HG03064 (cell line): ENCODE measurements at regions not wholly inside any gene's neighbourhood (a gene's known extent, or its start where the extent isn't known, plus 50 kb on each side); places are given as distances from the start of the nearest gene placed in this dataset.
"Not testable (repeated sequence)": the region's sequence is repeated elsewhere in the genome, so short reads cannot be mapped to it uniquely, and the experiment has no call there.

Experiments
- ATAC-seq: cut with Tn5 transposase; IDR thresholded peaks from one replicate; pipeline ENCODE4 v1.9.1; 2021; ENCODE audit warnings: low read depth; ENCODE audit not compliant: unreplicated experiment

DNA sequence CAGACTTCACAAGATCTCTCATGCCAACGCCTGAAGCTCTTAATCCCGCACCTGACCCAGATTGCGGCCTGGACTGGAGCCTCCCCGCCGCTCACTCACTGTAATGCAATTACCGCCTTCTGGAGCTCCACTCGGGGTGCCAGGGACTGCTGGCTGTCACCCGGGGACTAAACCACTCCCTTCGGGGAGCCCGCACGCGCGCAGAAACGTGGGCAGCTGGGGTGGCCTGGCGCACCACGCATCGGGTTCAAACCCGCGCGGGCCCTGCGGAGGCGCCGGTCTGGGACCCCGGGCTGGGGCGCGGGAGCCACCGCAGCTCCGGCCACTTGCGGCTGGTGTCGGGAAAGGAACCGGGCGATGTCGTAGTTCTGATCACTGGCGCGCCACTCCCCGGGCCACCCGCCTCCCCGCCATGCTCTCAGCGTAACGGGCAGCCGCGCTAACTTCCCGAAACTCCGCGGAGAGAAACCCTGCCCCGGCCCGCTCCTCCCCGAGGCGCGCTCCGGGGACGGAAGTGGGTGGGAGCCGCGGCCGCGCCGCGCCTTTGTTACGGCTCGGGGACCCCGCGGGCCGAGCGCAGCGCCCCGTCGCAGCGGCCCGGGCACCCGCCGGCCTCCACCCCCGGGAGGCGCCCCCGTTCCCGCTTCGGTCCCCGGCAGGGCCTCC, 100.3 kb upstream of the SVIL start:
- ATAC-seq = peak; percentile 49

DNA sequence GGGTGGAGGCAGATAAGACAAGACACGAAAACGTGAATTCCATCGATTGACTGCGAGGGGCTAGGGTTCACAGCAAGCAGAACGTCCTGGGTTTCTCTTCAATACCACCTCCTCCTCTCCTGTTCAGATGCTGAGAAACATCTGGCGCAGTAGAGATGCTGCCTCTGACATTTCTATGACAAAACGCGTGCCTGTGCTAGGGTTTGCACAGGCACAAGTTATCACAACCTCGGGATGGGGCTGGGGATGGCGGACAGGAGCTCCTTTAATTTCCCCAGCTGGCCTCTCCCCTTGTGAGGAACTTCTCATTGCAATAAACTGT, 99.8 kb upstream of the SVIL start:
- no peak for ATAC-seq

DNA sequence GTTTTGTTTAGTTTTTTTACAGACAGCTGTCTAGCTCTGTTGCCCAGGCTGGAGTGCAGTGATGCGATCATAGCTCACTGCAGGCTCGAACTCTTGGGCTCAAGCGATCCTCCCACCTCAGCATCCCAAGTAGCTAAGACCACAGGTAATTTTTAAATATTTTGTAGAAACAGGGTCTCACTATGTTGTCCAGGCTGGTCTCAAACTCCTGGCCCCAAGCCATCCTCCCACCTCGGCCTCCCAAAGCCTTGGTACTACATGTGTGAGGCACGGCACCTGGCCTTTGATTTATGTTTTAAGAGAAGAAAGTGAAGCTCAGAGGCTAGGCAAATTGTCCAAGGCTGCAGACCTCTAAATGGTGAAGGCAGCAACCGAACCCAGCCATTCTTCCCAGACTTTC, 98.6 kb upstream of the SVIL start:
- ATAC-seq = no peak

DNA sequence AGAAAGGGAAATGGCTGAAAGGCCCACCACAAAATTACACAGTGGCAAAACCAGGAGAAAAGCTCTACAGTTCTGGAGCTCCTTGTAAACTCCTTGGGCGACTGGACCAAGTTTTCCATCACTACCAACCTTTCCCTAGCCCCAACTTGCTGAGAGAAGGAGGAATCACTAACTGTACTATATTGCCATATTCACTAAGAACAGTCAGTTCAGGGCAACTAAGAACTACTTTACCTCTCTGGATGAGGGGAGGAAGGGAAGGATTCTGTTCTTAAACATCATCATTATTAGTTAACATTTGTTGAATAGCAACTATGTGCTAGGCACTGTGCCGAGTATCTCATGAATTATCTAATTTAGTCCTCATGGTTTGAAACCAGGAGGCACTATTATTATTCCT, 98.1 kb upstream of the SVIL start:
- no peak for ATAC-seq

DNA sequence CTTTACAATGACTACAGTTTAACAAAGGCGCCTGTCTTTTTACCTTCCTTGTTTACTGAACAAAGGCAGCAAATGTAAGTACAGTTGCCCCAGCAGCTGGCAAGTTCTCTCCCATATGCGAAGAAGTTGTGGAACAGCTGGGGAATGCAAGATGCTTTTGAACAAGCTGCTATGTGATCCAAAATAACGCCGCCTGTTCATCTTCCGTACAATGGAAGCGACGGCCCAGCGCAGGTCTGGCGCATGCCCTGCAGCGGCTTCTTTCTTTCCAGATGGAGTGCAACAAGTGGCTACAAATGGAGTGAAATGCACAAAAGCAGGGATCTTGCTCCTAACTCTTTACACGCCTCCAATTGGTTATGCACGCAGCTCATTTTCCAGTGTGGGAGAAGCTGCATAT, 97.0 kb upstream of the SVIL start:
- ATAC-seq = no peak

DNA sequence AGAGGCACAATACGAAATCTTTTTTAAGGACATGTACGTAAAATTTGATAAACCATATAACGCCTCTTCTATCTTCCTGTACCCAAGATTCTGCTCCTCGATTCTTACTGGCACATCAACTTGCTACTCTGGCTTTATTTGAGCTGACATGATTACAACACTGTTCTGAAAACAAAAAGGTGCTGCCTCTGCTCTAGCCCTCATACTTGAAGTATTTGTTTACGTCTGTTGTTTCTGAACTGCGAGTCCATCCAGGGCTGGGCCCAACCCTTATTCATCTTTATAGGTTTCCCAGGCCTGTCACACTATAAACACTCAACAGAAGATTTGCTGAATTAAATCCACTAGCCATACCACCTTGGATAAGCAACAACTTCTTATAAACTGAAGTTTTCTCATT, 96.2 kb upstream of the SVIL start:
- ATAC-seq = no peak

DNA sequence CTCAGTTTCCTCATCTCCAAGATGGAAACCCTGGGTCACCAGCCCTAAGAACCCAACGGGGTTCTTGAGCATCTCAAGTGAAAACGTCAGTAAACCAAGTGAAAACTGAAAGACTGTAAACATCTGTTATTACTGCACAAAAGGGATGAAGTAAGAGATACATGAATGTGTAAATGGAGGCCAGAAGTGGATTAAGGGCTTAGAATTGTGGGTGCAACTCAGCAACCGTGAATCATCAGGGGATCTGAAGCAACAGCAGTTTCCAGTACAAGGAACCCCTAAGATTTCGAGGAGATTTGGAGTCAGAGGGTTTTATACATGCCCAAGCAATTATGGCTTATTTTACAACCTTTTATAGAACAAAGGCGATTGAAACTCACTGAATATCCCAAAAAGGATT, 95.7 kb upstream of the SVIL start:
- no peak for ATAC-seq

DNA sequence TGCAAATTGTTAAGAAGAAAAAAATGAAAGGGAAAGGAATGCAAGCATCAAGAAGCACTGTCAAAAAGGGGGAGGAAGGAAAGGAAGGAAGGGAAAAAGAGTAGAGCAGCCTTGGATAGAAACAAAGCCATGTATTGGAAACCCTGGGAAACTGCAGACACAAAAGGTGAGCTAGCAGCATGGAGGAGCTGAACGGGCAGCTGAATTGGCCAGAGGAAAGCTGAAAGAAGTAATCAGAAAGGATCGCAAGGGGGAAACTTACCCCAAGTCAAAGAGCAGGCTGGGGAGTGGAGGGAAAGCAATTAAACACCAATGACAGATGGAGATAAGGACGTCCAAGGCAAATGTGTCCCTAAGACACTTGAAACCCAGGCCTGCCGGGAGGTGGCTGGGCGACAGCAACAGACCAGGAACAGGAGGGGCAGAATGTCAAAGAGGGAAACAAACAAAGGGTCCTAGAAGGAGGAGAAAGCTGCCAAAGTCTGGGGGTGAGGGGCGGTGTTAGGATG, 93.8 kb upstream of the SVIL start:
- ATAC-seq = no peak

DNA sequence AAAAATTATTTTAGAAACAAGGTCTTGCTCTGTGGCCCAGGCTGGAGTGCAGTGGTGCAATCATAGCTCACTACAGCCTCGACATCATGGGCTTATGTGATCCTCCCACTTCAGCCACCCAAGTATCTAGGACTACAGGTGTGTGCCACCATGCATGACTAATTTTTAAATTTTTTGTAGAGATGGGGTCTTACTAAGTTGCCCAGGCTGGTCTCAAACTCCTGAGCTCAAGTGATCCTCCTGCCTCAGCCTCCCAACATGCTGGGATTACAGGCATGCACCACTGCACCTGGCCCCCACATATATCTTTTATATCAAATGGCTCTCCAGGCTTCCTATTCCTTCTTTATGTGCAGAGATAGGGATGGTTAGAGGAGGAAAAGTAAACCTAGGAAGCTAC, 91.2 kb upstream of the SVIL start:
- not testable (repeated sequence) for ATAC-seq

DNA sequence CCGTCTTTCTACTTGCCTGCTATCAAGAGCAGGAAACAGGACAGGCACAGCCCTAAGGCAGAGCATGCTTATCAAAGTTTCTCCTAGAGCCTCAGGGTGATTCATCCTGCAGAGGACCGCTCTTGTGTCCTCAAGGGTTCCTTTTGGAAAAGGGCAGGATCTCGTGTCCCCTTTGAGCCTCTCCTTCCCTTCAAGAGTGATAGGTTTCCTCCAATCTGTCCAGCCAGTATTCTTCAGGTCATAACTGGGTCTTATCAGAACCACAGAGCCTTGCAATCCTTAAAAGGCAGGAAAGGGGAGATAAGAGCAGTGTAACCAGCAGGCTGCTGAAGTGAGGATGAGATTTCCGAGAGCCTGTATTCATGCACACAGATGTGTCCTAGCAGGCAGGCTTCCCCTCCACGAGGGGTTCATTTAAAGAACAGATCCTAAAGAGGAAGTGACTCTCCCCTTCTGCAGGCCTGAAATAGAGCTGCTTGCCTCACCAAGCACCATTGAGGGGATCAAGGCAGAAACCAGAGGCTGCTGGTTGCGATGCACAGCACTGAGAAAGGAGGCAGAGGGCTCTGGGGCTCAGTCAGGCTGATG, 90.5 kb upstream of the SVIL start:
- no peak for ATAC-seq

DNA sequence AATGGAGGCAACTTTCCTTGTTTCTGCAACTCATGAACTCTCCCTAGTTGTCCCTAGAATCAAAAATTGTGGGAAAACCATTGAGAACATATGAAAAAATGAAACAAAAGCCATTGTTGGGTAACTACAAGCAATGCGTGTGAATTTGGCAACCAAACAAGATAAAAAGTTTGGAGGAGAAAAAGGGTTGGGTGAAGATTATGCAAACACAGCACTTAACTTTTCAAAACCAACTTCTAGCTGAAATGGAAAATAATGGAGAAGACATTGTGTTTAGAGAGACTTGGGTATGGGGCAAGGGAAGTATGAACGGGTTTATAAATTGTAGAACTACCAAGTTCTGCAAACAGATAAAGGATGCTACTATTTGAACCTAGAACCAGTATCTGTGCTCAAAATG, 89.0 kb upstream of the SVIL start:
- ATAC-seq = no peak

DNA sequence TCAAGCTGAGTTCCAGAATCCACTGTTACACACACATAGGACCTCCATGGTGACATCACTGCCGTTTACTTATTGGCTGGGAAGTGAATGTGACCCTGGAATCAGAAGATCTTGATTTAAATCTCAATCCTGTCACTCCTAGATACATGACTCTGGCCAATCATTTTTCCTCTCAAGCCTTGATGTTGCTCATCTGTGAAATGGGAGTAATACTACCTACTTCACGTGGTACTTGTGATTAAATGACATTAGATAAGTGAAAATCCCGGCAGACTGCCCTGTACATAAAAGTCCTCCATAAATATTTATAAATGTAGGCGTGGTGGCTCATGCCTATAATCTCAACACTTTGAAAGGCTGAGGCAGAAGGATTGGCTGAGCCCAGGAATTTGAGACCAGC, 88.0 kb upstream of the SVIL start:
- no peak for ATAC-seq

DNA sequence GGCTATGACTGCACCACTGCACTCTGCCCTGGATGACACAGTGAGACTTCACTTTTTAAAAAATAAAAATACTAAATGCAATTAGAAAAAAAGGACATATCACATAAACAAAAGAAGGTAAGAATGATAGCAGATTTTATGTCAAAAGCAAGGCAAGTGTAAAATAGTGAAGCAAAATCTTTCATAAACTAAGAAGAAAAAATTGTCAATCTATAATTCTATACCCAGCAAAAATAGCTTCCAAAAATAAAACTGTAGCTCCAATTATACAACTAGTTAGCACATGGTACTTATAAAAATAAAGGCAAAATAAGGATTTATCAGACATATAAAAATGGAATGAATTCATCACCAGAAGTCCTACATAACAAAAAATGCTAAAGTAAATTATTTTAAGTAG, 85.4 kb upstream of the SVIL start:
- no peak for ATAC-seq

DNA sequence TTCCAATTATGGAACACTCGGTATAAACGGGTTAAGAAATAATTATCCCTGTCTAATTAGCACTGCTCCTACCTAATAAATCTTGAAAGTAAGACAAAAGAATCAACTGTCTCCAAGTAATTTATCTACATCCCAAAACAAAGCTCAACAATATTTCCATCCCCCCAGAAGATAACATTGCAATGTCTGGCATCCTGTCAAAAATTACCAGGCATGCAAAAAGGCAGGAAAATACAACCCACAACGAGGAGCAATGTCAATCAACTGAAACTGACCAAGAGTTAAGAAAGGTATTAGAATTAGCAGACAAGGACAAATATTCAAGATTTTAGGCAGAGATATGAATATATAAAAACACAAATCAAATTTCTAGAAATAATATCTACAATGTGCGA, 84.5 kb upstream of the SVIL start:
- ATAC-seq = no peak

DNA sequence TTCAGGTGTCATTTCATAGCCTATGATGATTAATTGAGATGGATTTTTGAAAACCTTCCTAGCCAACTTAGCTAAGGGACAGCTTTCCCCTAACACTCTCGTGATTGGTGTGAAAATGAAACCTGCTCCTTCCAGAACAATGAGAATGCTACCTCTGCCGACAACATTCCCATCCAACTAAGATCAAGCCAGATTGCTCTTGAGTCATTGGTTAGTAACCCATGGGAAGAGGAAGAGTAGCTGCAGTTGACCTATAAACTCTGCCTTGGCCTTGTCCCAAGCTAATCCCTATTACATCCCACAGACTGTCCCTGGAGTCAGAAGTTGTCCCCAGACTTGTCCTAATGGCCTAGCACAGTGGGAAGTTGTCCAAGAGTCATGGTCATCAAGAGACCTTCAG, 80.5 kb upstream of the SVIL start:
- ATAC-seq = no peak

DNA sequence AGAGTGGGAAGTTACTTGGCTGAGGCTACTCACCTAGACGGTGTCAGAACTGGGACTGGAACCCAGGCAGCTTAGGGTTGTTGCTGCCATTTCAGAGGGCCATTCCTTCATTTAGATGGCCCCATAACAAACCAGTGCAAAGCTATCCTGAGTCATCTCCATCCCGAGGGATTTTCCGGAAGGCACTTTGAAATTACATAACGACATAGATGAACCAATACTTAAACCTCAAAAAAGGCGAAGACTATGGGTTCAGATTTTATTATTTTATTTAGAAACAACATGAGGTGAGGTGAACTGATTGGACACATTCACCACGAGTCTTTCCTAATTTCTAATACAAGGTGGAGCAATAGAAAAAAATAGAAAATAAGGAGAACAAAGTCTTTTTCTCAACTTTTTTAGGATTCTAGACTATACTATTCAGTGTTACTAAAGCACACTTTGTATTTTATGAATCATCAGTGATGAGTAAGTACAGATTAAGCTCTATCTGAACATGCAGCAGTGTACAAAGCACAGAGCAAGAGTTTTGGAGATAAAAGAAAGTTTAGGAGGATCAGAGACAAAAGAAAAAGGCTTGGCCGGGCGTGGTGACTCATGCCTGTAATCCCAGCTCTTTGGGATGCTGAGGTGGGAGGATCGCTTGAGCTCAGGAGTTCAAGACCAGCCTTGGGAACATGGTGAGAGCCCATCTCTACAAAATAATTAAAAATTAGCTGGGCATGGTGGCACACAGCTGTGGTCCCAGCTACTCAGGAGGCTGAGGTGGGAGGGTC, 79.5 kb upstream of the SVIL start:
- no peak for ATAC-seq

DNA sequence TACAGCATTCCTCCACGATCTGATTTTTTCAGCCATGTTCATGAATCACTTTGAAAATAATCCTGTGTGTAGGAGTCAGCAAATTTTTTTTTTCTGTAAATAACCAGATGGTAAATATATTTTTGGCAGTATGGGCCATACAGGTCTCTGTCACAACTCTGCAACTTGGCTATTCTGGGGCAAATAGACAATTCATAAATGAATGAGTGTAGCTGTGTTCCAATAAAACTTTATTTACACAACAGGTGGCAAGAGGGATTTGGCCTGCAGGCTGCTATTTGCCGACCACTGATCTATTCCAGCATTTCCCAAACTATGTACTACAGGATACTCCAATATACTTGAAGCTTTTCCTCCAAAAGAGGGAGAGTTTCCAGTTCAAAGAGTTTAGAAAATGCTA, 78.7 kb upstream of the SVIL start:
- no peak for ATAC-seq

DNA sequence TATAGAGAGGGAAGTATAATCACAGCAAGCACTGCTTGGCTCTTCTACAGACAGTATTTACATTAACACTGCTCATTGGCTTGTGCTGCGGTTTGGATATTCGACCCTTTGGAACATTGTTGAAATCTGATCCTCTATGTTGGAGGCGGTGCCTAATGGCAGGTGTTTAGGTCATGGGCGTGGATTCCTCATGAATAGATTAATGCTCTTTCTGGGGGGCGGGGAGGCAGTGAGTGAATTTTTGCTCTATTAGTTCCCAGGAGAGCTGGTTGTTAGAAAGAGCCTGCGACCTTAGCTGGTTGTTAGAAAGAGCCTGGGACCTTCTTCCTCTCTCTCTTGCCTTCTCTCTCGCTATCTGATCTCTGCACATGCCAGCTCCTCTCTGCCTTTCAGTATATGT, 77.3 kb upstream of the SVIL start:
- ATAC-seq = no peak

DNA sequence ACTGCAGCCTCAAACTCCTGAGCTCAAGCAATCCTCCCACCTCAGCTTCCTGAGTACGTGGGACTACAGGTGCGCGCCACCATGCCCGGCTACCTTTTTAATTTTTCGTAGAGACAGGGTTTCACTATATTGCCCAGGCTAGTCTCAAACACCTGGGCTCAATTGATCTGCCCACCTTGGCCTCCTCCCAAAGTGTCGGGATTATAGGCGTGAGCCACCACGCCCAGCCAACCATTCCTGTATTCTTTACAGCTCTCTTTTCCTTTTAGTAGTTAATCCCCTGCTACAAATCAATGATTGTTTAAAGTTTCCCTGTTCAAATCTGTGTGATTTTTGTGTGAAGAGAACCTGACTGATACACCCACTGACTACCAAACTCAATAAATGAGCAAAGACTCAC, 75.4 kb upstream of the SVIL start:
- ATAC-seq = no peak

DNA sequence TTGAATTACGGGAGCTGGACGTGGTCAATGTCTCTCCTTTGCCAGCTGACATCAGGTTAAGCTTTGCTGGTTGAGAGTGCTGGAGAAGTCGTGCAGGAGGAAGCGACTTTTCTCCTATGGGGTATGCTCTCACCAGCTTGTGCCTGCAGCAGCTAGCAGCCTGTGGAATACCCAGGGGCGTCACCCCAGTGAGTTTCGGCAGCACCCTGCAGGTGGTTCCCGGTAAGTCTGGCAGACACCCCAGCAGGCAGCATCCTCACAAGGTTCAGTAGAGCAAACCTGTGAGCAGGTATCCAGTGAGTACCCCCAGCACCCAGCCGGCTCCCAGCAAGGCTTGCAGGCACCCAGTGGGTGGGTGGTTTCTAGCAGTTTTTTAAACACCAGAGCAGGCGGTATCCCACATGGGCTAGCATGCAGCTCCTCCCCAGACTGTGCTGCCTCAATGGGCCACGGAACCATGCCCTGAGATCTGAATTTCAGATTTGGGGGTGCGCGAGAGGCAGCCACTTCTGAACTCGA, 74.8 kb upstream of the SVIL start:
- ATAC-seq = no peak

DNA sequence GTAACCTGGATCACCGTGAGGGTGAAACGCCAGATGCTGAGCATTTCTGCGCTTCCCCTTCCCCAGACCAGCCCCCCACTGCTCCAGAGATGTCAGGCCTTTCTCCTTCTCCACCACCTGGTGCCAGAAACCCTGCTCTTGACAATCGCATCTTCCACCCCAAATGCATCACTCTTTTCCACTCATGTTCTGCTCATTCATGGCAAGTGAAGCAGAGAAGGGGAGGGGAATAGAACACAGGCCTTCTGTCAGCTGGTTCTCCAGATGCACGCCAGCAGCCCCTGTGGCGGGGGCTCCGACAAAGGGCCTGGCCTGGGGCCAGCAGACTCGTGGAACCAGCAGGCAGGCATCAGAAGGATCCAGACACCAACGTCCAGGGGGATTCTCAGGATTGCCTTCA, 68.5 kb upstream of the SVIL start:
- ATAC-seq = no peak
